Thoracic aorta (tissue), 2 donors: ENCODE measurements at regions not wholly inside any gene's neighbourhood (a gene's known extent, or its start where the extent isn't known, plus 50 kb on each side); places are given as distances from the start of the nearest gene placed in this dataset.

Source experiments
- ATAC-seq: fragments of 150-250 bp; one replicate; pipeline ENCODE4 v1.8.0; 2017; ENCODE audit warnings: low read depth; ENCODE audit not compliant: insufficient number of reproducible peaks, low FRiP score
- DNase-seq: peaks from one replicate; pipeline ENCODE4 v3.0.0-alpha.2; 2020; ENCODE audit warnings: low spot score
- H3K27ac ChIP-seq, 2 donors: fragments of 200-600 bp; sonication (generic); 1 replicate in 1 of 2; 2 replicates in 1 of 2; pipeline ENCODE4 v1.5.1; 2016; ENCODE audit warnings: mild to moderate bottlenecking in 2 of 2, moderate library complexity in 2 of 2
- H3K27me3 ChIP-seq: fragments of 200-600 bp; sonication (generic); replicated peaks from 2 replicates; pipeline ENCODE4 v1.6.0; 2016; ENCODE audit warnings: mild to moderate bottlenecking; ENCODE audit not compliant: insufficient read depth
- H3K36me3 ChIP-seq: fragments of 200-600 bp; sonication (generic); one replicate; pipeline ENCODE4 v1.5.1; 2016
- H3K4me1 ChIP-seq, 2 donors: fragments of 200-600 bp; sonication (generic); 1 replicate in 1 of 2; 2 replicates in 1 of 2; pipeline versions ENCODE4 v1.5.1 to v1.6.0; 2016; ENCODE audit warnings: low read depth in 2 of 2, mild to moderate bottlenecking in 1 of 2; ENCODE audit not compliant: control insufficient read depth in 1 of 2
- H3K4me3 ChIP-seq: fragments of 200-600 bp; sonication (generic); 2 replicates; pipeline ENCODE4 v1.5.1; 2016; ENCODE audit warnings: mild to moderate bottlenecking
- H3K9me3 ChIP-seq: fragments of 200-600 bp; sonication (generic); 2 replicates; pipeline ENCODE4 v1.5.1; 2016
- CTCF ChIP-seq: fragments of 200-600 bp; sonication (generic); IDR thresholded peaks from one replicate; pipeline ENCODE4 v1.5.1; 2019; ENCODE audit warnings: antibody characterized with exemption

- H3K27me3 ChIP-seq = no peaks in the 10 kb centered on the region
Observed at GRCh38 chr5:91443023-91443422, 59.9 kb upstream of the ARRDC3 start.

GRCh38 chr5:91441082-91441481 is 58.0 kb upstream of the ARRDC3 start:
- no peak for ATAC-seq
- H3K4me3 ChIP-seq = no peak overlapping the region
- DNase-seq = no peak
- no peaks in the 10 kb centered on the region for H3K9me3 ChIP-seq
- H3K27ac ChIP-seq = no peak overlapping the region
- no peaks in the 10 kb centered on the region for H3K4me1 ChIP-seq
- H3K36me3 ChIP-seq = no peaks in the 10 kb centered on the region
- TF ChIP-seq CTCF = no peak
- H3K27me3 ChIP-seq = no peaks in the 10 kb centered on the region

More at GRCh38 chr5:91443023-91443422, 59.9 kb upstream of the ARRDC3 start:
- H3K36me3 ChIP-seq = no peaks in the 10 kb centered on the region
- no peaks in the 10 kb centered on the region for H3K4me1 ChIP-seq
- H3K9me3 ChIP-seq = no peaks in the 10 kb centered on the region
- ATAC-seq (no peak), DNase-seq (no peak)
- no peak overlapping the region for H3K27ac ChIP-seq
- no peak overlapping the region for H3K4me3 ChIP-seq
- no peak for TF ChIP-seq CTCF

- DNase-seq = no peak
- no peaks in the 10 kb centered on the region for H3K4me1 ChIP-seq
- no peak for ATAC-seq
- H3K27me3 ChIP-seq = no peaks in the 10 kb centered on the region
- no peak for TF ChIP-seq CTCF
- H3K36me3 ChIP-seq = no peaks in the 10 kb centered on the region
- no peaks in the 10 kb centered on the region for H3K9me3 ChIP-seq
- no peak overlapping the region for H3K27ac ChIP-seq
- no peak overlapping the region for H3K4me3 ChIP-seq
Observed at GRCh38 chr5:91438871-91439270, 55.8 kb upstream of the ARRDC3 start.

GRCh38 chr5:91436241-91436640 is 53.1 kb upstream of the ARRDC3 start:
- no peaks in the 10 kb centered on the region for H3K9me3 ChIP-seq
- H3K36me3 ChIP-seq = no peaks in the 10 kb centered on the region
- no peak overlapping the region for H3K27ac ChIP-seq
- H3K4me1 ChIP-seq = no peaks in the 10 kb centered on the region
- no peaks in the 10 kb centered on the region for H3K27me3 ChIP-seq
- no peak for TF ChIP-seq CTCF
- H3K4me3 ChIP-seq = no peak overlapping the region
- DNase-seq (no peak), ATAC-seq (no peak)

- Histone ChIP-seq H3K4me3 (no peak overlapping the region), H3K27ac (no peak overlapping the region), H3K9me3 (no peaks in the 10 kb centered on the region), H3K36me3 (no peaks in the 10 kb centered on the region), H3K27me3 (no peaks in the 10 kb centered on the region), H3K4me1 (no peaks in the 10 kb centered on the region)
- DNase-seq = no peak
- no peak for ATAC-seq
- TF ChIP-seq CTCF = no peak
Observed at GRCh38 chr5:91434348-91434747, 51.2 kb upstream of the ARRDC3 start.
